ENCODE measurements at regions not wholly inside any gene's neighbourhood (a gene's known extent, or its start where the extent isn't known, plus 50 kb on each side); places are given as distances from the start of the nearest gene placed in this dataset.

DNA sequence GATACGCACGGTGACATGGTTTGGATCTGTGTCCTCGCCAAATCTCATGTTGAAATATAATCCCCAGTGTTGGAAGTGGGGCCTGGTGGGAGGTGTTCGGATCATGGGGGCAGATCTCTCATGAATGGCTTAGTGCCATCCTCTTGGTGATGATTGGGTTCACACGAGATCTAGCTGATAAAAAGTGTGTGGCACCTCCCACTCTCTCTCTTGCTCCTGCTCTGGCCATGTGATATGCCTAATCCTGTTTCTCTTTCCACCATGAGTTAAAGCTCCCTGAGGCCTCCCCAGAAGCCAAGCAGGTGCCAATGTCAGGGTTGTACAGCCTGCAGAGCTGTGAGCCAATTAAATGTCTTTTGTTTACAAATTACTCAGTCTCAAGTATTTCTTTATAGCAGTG, 303.1 kb upstream of the PLET1 start:
- TF ChIP-seq, protein P1, sequence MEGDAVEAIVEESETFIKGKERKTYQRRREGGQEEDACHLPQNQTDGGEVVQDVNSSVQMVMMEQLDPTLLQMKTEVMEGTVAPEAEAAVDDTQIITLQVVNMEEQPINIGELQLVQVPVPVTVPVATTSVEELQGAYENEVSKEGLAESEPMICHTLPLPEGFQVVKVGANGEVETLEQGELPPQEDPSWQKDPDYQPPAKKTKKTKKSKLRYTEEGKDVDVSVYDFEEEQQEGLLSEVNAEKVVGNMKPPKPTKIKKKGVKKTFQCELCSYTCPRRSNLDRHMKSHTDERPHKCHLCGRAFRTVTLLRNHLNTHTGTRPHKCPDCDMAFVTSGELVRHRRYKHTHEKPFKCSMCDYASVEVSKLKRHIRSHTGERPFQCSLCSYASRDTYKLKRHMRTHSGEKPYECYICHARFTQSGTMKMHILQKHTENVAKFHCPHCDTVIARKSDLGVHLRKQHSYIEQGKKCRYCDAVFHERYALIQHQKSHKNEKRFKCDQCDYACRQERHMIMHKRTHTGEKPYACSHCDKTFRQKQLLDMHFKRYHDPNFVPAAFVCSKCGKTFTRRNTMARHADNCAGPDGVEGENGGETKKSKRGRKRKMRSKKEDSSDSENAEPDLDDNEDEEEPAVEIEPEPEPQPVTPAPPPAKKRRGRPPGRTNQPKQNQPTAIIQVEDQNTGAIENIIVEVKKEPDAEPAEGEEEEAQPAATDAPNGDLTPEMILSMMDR (IDR thresholded peaks at IDR 0.05) = no peak
- no peak for TF ChIP-seq POLR2AphosphoS5 (IDR thresholded peaks at IDR 0.05)

Data from transverse colon (tissue), 4 donors.